K562 (cell line): ENCODE measurements at regions not wholly inside any gene's neighbourhood (a gene's known extent, or its start where the extent isn't known, plus 50 kb on each side); places are given as distances from the start of the nearest gene placed in this dataset.
A peak's percentile ranks its signal among the peaks of the same experiment; 100 is the strongest.

Experiments
- ATAC-seq: fragments of 200-7000 bp; cut with Tn5 transposase; 3 replicates; pipeline ENCODE4 v1.9.1; 2020; ENCODE audit warnings: moderate library complexity
- BruUV-seq: library from RNA; stranded (reverse); fragments of 400-500 nt; replicated peaks from 2 replicates; lab custom pipeline; 2021; lab: Mats Ljungman, UMichigan
- CTCF ChIA-PET: fragments of 300-600 bp; formaldehyde crosslinking; extraction: SDS; loops from one replicate; lab custom pipeline; 2021; ENCODE audit warnings: low intra/inter-chr PET ratio; lab: Yijun Ruan, JAX
- POLR2A ChIA-PET: fragments of 300-600, 350-650 bp; sonication (Branson Sonifier 250); formaldehyde crosslinking; extraction: SDS; loops from one replicate; lab custom pipeline; 2021; ENCODE audit warnings: antibody characterized with exemption, inconsistent platforms; lab: Yijun Ruan, JAX
- DNase-seq, 4 experiments: peaks; one replicate each; pipeline versions ENCODE4 v3.0.0 to v3.0.0-alpha.2; 2011 to 2018; ENCODE audit warnings: low spot score in 3 of 4, mixed read lengths in 3 of 4; ENCODE audit errors: extremely low read depth in 1 of 4
- FAIRE-seq: peaks from 2 replicates; lab custom pipeline; 2011; peaks lifted over from hg19 to GRCh38; lab: Jason Lieb, UNC
- H2AFZ ChIP-seq: 2 replicates; pipeline ENCODE4 v1.6.0; 2011; ENCODE audit warnings: low read depth, low read length, control low read depth, inconsistent platforms
- H3K27ac ChIP-seq: fragments of 200-600 bp; 3 replicates; pipeline ENCODE4 v1.8.0; 2011; ENCODE audit warnings: low read depth, mild to moderate bottlenecking, control low read depth, inconsistent platforms, low read length, moderate library complexity, mixed read lengths; ENCODE audit errors: extremely low read depth
- H3K27me3 ChIP-seq, 2 experiments: fragments of 300-600 bp in 1 of 2; 2 replicates in 1 of 2; 3 replicates in 1 of 2; pipeline versions ENCODE4 v1.6.0 to v1.8.0; 2011; ENCODE audit warnings: inconsistent platforms in 2 of 2, low read length in 2 of 2, mild to moderate bottlenecking in 1 of 2, mixed read lengths in 1 of 2, moderate library complexity in 1 of 2; ENCODE audit not compliant: control insufficient read depth in 2 of 2, insufficient read depth in 2 of 2
- H3K36me3 ChIP-seq: fragments of 300-600 bp; 3 replicates; pipeline ENCODE4 v1.8.0; 2011; ENCODE audit warnings: mild to moderate bottlenecking, low read length, inconsistent platforms; ENCODE audit not compliant: control insufficient read depth, insufficient read depth
- H3K4me1 ChIP-seq, 2 experiments: fragments of 200-600 bp in 1 of 2; replicated peaks in 1 of 2; 2 replicates in 1 of 2; 3 replicates in 1 of 2; pipeline versions ENCODE4 v1.5.1 to v1.8.0; 2011; ENCODE audit warnings: inconsistent platforms in 2 of 2, low read length in 2 of 2, mild to moderate bottlenecking in 1 of 2, mixed read lengths in 1 of 2, moderate library complexity in 1 of 2; ENCODE audit not compliant: control insufficient read depth in 2 of 2, insufficient read depth in 2 of 2
- H3K4me2 ChIP-seq: 2 replicates; pipeline ENCODE4 v1.6.1; 2011; ENCODE audit warnings: low read length, control low read depth, inconsistent platforms, mixed read lengths; ENCODE audit not compliant: insufficient read depth
- H3K4me3 ChIP-seq: fragments of 200-600 bp; sonication (generic), shearing (Covaris generic); 2 replicates; pipeline ENCODE4 v1.5.1; 2016; ENCODE audit warnings: control low read depth, inconsistent platforms
- H3K79me2 ChIP-seq: fragments of 200-600 bp; 3 replicates; pipeline ENCODE4 v1.8.0; 2011; ENCODE audit warnings: low read length, inconsistent platforms; ENCODE audit not compliant: control insufficient read depth, insufficient read depth
- H3K9ac ChIP-seq, 2 experiments: 2 replicates each; pipeline versions ENCODE4 v1.6.0 to v1.6.1; 2011; ENCODE audit warnings: low read depth in 2 of 2, low read length in 2 of 2, control low read depth in 1 of 2, inconsistent platforms in 1 of 2, mild to moderate bottlenecking in 1 of 2, mixed read lengths in 1 of 2; ENCODE audit not compliant: insufficient read depth in 1 of 2
- H3K9me1 ChIP-seq: one replicate; pipeline ENCODE4 v1.6.0; 2011; ENCODE audit warnings: inconsistent platforms, mild to moderate bottlenecking, low read length, moderate library complexity; ENCODE audit not compliant: control insufficient read depth, insufficient read depth
- H3K9me3 ChIP-seq: replicated peaks from 2 replicates; pipeline ENCODE4 v1.5.1; 2011; ENCODE audit warnings: low read depth, low read length, inconsistent platforms; ENCODE audit not compliant: control insufficient read depth, insufficient read depth
- H4K20me1 ChIP-seq: replicated peaks from 2 replicates; pipeline ENCODE4 v1.6.1; 2011; ENCODE audit warnings: low read length, inconsistent platforms, mixed read lengths; ENCODE audit not compliant: control insufficient read depth, insufficient read depth
- BHLHE40 ChIP-seq: IDR thresholded peaks from 2 replicates; pipeline ENCODE4 v1.6.1; 2011; ENCODE audit warnings: low read length, improper control_type of control experiment
- C11orf30 ChIP-seq: fragments of 450-650 bp; IDR thresholded peaks from 2 replicates; pipeline ENCODE4 v1.6.1; 2016; ENCODE audit warnings: low read depth, mild to moderate bottlenecking
- CBX8 ChIP-seq: fragments of 200-600 bp; sonication (generic); IDR thresholded peaks from 2 replicates; pipeline ENCODE4 v1.6.1; 2012; ENCODE audit warnings: borderline replicate concordance, mixed run types, low read depth, mild to moderate bottlenecking, moderate library complexity, mixed read lengths, low read length, control low read depth, inconsistent platforms; ENCODE audit not compliant: poor library complexity, severe bottlenecking; ENCODE audit errors: extremely low read depth
- CREM ChIP-seq: IDR thresholded peaks from 2 replicates; pipeline ENCODE4 v1.6.1; 2014; ENCODE audit warnings: antibody characterized with exemption, low read depth
- EGR1 ChIP-seq: fragments of 450-650 bp; conservative IDR thresholded peaks from 2 replicates; pipeline ENCODE4 v1.6.1; 2017; ENCODE audit warnings: mild to moderate bottlenecking
- IRF2 ChIP-seq: sonication (generic); formaldehyde crosslinking; IDR thresholded peaks from 2 replicates; pipeline ENCODE4 v1.8.1; 2022; ENCODE audit warnings: mild to moderate bottlenecking, missing genetic modification reagents
- KLF6 ChIP-seq: fragments of 250-450 bp; sonication (Bioruptor Pico); IDR thresholded peaks from 2 replicates; pipeline ENCODE4 v1.4.0; 2020; ENCODE audit warnings: mild to moderate bottlenecking, moderate library complexity, borderline replicate concordance
- MAFF ChIP-seq: IDR thresholded peaks from 2 replicates; pipeline ENCODE4 v1.6.1; 2012; ENCODE audit warnings: low read length, improper control_type of control experiment
- MAFK ChIP-seq: IDR thresholded peaks from 2 replicates; pipeline ENCODE4 v1.6.1; 2011; ENCODE audit warnings: low read length, improper control_type of control experiment
- MEF2A ChIP-seq: IDR thresholded peaks from 2 replicates; pipeline ENCODE4 v1.6.1; 2011; ENCODE audit warnings: low read depth, mild to moderate bottlenecking, low read length, moderate library complexity; ENCODE audit not compliant: control insufficient read depth
- RUNX1 ChIP-seq: sonication (generic); IDR thresholded peaks from 2 replicates; pipeline ENCODE4 v1.6.1; 2016; ENCODE audit warnings: antibody characterized with exemption, low read depth
- SETDB1 ChIP-seq: IDR thresholded peaks from one replicate; pipeline ENCODE4 v1.6.1; 2012; ENCODE audit warnings: low read length, control low read depth, inconsistent platforms
- SRSF1 ChIP-seq: fragments of 200-400 bp; formaldehyde crosslinking; IDR thresholded peaks from 2 replicates; pipeline ENCODE4 v1.6.1; 2017; ENCODE audit warnings: mild to moderate bottlenecking, low read depth, low read length, moderate library complexity
- TARDBP ChIP-seq: fragments of 450-650 bp; IDR thresholded peaks from 2 replicates; pipeline ENCODE4 v1.6.1; 2016
- ZBTB26 ChIP-seq: fragments of 450-650 bp; formaldehyde crosslinking; IDR thresholded peaks from 2 replicates; pipeline ENCODE4 v1.4.0; 2022; ENCODE audit warnings: missing genetic modification characterization
- ZNF316 ChIP-seq: fragments of 450-650 bp; IDR thresholded peaks from 2 replicates; pipeline ENCODE4 v1.6.1; 2016
- ZNF561 ChIP-seq: fragments of 450-650 bp; formaldehyde crosslinking; conservative IDR thresholded peaks from 2 replicates; pipeline ENCODE4 v1.4.0; 2020; ENCODE audit warnings: mild to moderate bottlenecking, moderate library complexity
- ZNF740 ChIP-seq, 3 experiments: fragments of 200-800 bp in 1 of 3; sonication (Bioruptor generic) in 1 of 3; sonication (generic) in 1 of 3; formaldehyde crosslinking in 1 of 3; IDR thresholded peaks; 2 replicates each; pipeline versions ENCODE4 v1.6.1 to v1.8.0; 2016 to 2022; ENCODE audit warnings: mild to moderate bottlenecking in 2 of 3, missing compliant biosample characterization in 2 of 3, missing genetic modification characterization in 2 of 3, missing genetic modification reagents in 1 of 3
- WGBS: fragments of 100-300 bp; shearing (Covaris generic); methylation state at CpG from one replicate; pipeline ENCODE4 v1.1.6; 2016; ENCODE audit warnings: low coverage, mixed read lengths; ENCODE audit not compliant: insufficient coverage; ENCODE audit errors: missing lambda C conversion rate; 5-methylcytosine and 5-hydroxymethylcytosine counted together
- in situ Hi-C: fragments of 300-500 bp; cut with MboI; formaldehyde crosslinking; loops from 4 replicates; pipeline ENCODE4 v1.15.0; 2018; ENCODE audit warnings: inconsistent platforms, mixed read lengths
- intact Hi-C: fragments of 100-400 bp; cut with micrococcal nuclease; formaldehyde crosslinking; loops from 2 replicates; pipeline ENCODE4 v1.14.2; 2022

GRCh38 chr5:27437594-27438200 is 399.3 kb upstream of the CDH9 start:
- no peak for ATAC-seq
- Histone ChIP-seq H3K79me2 (no peaks in the 10 kb centered on the region), H3K9me1 (no peaks in the 10 kb centered on the region), H3K4me1 (no peaks in the 10 kb centered on the region), H3K4me3 (no peak overlapping the region), H4K20me1 (no peaks in the 10 kb centered on the region), H3K27ac (no peak overlapping the region), H2AFZ (no peak overlapping the region), H3K36me3 (no peaks in the 10 kb centered on the region), H3K4me2 (no peak overlapping the region), H3K27me3 (no peaks in the 10 kb centered on the region), H3K9ac (no peak overlapping the region), H3K9me3 (no peaks in the 10 kb centered on the region; the same call in 1 of the 2 replicates)
- no peak for TF ChIP-seq ZNF561
- TF ChIP-seq C11orf30: peak; percentile 47; the same call in 1 of the 2 replicates
- peak; percentile 73 for TF ChIP-seq ZNF316
- TF ChIP-seq MAFF: peak; percentile 59; the same call in 1 of the 2 replicates
- no peak for TF ChIP-seq KLF6 (CRISPR knock-in tag)
- TF ChIP-seq MEF2A: no peak
- TF ChIP-seq SRSF1: no peak
- TF ChIP-seq MAFK: peak; percentile 44; the same call in 1 of the 2 replicates
- TF ChIP-seq RUNX1: no peak
- no peak for TF ChIP-seq SETDB1
- TF ChIP-seq CREM: no peak
- no peak for TF ChIP-seq ZNF740 (CRISPR knock-in tag; IDR thresholded peaks at IDR 0.05)
- no peak for TF ChIP-seq ZNF740 (tag; IDR thresholded peaks at IDR 0.05)
- TF ChIP-seq CBX8: no peak
- no peak for TF ChIP-seq TARDBP
- TF ChIP-seq EGR1: no peak
- TF ChIP-seq IRF2 (CRISPR knock-in tag): no peak
- TF ChIP-seq ZBTB26 (CRISPR knock-in tag): no peak
- TF ChIP-seq BHLHE40: no peak
- in situ Hi-C loops (no loop called here), intact Hi-C loops (no loop called here)
- BruUV-seq: no TSS peak
- no peak for FAIRE-seq
- WGBS: 8% methylated on average over 2 of the region's 2 CpGs
- ChIA-PET CTCF (no interaction called here), POLR2A (no interaction called here)
- no peak for DNase-seq
